Right ventricle myocardium superior (tissue), 1 donor: ENCODE measurements at regions not wholly inside any gene's neighbourhood (a gene's known extent, or its start where the extent isn't known, plus 50 kb on each side); places are given as distances from the start of the nearest gene placed in this dataset.
A peak's percentile ranks its signal among the peaks of the same experiment; 100 is the strongest.
"Not testable (repeated sequence)": the region's sequence is repeated elsewhere in the genome, so short reads cannot be mapped to it uniquely, and the experiment has no call there.

Experiments used
- ATAC-seq: fragments of 200-7000 bp; cut with Tn5 transposase; one replicate; pipeline ENCODE4 v1.9.1; 2020; ENCODE audit warnings: mild to moderate bottlenecking; ENCODE audit not compliant: poor library complexity
- DNase-seq: peaks from one replicate; pipeline ENCODE4 v3.0.0-alpha.2; 2020
- intact Hi-C: fragments of 100-400 bp; cut with DNase I; formaldehyde crosslinking; loops from one replicate; pipeline ENCODE4 v1.11.2; 2022
- donor health status: DM: no; HTN: yes; CAD: no; lungs with severe emphysema.

GRCh38 chr3:162376761-162377160 is 880.2 kb downstream of the OTOL1 start:
- DNase-seq (no peak), ATAC-seq (no peak)
- intact Hi-C loops, result no loop called here

GRCh38 chr3:162377608-162378007 is 881.0 kb downstream of the OTOL1 start:
- intact Hi-C loops, result no loop called here
- DNase-seq (no peak), ATAC-seq (no peak)

- ATAC-seq, result no peak
- intact Hi-C loops, result no loop called here
- DNase-seq, result no peak
Observed at GRCh38 chr3:162385387-162385786, 888.8 kb downstream of the OTOL1 start.

- DNase-seq (no peak), ATAC-seq (no peak)
- intact Hi-C loops, result no loop called here
Observed at GRCh38 chr3:162390891-162391290, 894.3 kb downstream of the OTOL1 start.

GRCh38 chr3:162391301-162391700 is 894.7 kb downstream of the OTOL1 start:
- DNase-seq (no peak), ATAC-seq (no peak)
- intact Hi-C loops, result no loop called here

- intact Hi-C loops, result no loop called here
- no peak for DNase-seq
- ATAC-seq, result no peak
Observed at GRCh38 chr3:162395496-162395895, 898.9 kb downstream of the OTOL1 start.

GRCh38 chr3:162398554-162398953 is 901.9 kb downstream of the OTOL1 start:
- intact Hi-C loops, result no loop called here
- DNase-seq, result peak; percentile 46
- peak; percentile 92 for ATAC-seq

- DNase-seq (no peak), ATAC-seq (no peak)
- intact Hi-C loops, result no loop called here
Observed at GRCh38 chr3:162400697-162401096, 904.1 kb downstream of the OTOL1 start.

- DNase-seq, ATAC-seq, intact Hi-C loops: not testable (repeated sequence)
Observed at GRCh38 chr3:162411556-162411955, 914.9 kb downstream of the OTOL1 start.

- no peak for ATAC-seq
Observed at GRCh38 chr3:162421721-162422120, 925.1 kb downstream of the OTOL1 start.

GRCh38 chr3:162428192-162428591 is 931.6 kb downstream of the OTOL1 start:
- intact Hi-C loops, result no loop called here
- ATAC-seq, result no peak
- no peak for DNase-seq

More at GRCh38 chr3:162421721-162422120, 925.1 kb downstream of the OTOL1 start:
- intact Hi-C loops, result no loop called here
- no peak for DNase-seq

- DNase-seq (no peak), ATAC-seq (no peak)
- intact Hi-C loops, result no loop called here
Observed at GRCh38 chr3:162435750-162436149, 939.1 kb downstream of the OTOL1 start.

- intact Hi-C loops, result no loop called here
- DNase-seq, result no peak
- no peak for ATAC-seq
Observed at GRCh38 chr3:162436826-162437225, 940.2 kb downstream of the OTOL1 start.

- intact Hi-C loops, result no loop called here
- ATAC-seq, result no peak
- no peak for DNase-seq
Observed at GRCh38 chr3:162437480-162437879, 940.9 kb downstream of the OTOL1 start.

- intact Hi-C loops, result no loop called here
- ATAC-seq (no peak), DNase-seq (no peak)
Observed at GRCh38 chr3:162441716-162442115, 945.1 kb downstream of the OTOL1 start.

GRCh38 chr3:162443376-162443775 is 946.8 kb downstream of the OTOL1 start:
- DNase-seq (no peak), ATAC-seq (no peak)
- intact Hi-C loops, result no loop called here

- DNase-seq (no peak), ATAC-seq (no peak)
- intact Hi-C loops, result no loop called here
Observed at GRCh38 chr3:162468791-162469190, 972.2 kb downstream of the OTOL1 start.

GRCh38 chr3:162487138-162487537 is 990.5 kb downstream of the OTOL1 start:
- intact Hi-C loops, result no loop called here
- no peak for DNase-seq
- no peak for ATAC-seq

GRCh38 chr3:162489853-162490252 is 993.2 kb downstream of the OTOL1 start:
- intact Hi-C loops, result no loop called here
- DNase-seq (no peak), ATAC-seq (no peak)

- DNase-seq, result no peak
Observed at GRCh38 chr3:162491952-162492351, 995.3 kb downstream of the OTOL1 start.

GRCh38 chr3:162492446-162493081 is 996.0 kb downstream of the OTOL1 start:
- intact Hi-C loops, result no loop called here
- DNase-seq, result no peak
- no peak for ATAC-seq

More at GRCh38 chr3:162491952-162492351, 995.3 kb downstream of the OTOL1 start:
- ATAC-seq, result no peak
- intact Hi-C loops, result no loop called here
